NT2/D1 (cell line): ENCODE measurements at regions not wholly inside any gene's neighbourhood (a gene's known extent, or its start where the extent isn't known, plus 50 kb on each side); places are given as distances from the start of the nearest gene placed in this dataset.
"Not testable (repeated sequence)": the region's sequence is repeated elsewhere in the genome, so short reads cannot be mapped to it uniquely, and the experiment has no call there.

ENCODE experiments used
- SUZ12 ChIP-seq: IDR thresholded peaks from 2 replicates; pipeline ENCODE4 v1.6.1; 2011; ENCODE audit not compliant: insufficient read length, insufficient read depth; ENCODE audit errors: extremely low read depth
- YY1 ChIP-seq: IDR thresholded peaks from 2 replicates; pipeline ENCODE4 v1.6.1; 2011; ENCODE audit not compliant: insufficient read length, insufficient read depth
- ZNF274 ChIP-seq: IDR thresholded peaks from 2 replicates; pipeline ENCODE4 v1.6.1; 2011; ENCODE audit warnings: mild to moderate bottlenecking, low read depth, low read length

DNA sequence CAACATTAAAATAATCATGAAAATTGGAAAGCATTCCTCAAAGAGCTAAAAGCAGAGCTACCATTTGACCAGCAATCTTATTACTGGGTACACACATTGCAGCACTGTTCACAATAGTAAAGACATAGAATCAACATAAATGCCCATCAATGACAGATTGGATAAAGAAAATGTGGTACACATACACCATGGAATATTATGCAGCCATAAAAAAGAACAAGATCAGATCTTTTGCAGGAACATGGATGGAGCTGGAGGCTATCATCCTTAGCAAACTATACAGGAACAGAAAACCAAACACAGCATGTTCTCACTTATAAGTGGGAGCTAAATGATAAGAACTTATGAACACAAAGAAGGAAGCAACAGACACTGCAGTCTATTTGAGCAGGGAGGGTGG is 52.8 kb upstream of the UNC5A start:
- not testable (repeated sequence) for TF ChIP-seq SUZ12, ZNF274, YY1
